HG02623 (cell line): ENCODE measurements at regions not wholly inside any gene's neighbourhood (a gene's known extent, or its start where the extent isn't known, plus 50 kb on each side); places are given as distances from the start of the nearest gene placed in this dataset.
A peak's percentile ranks its signal among the peaks of the same experiment; 100 is the strongest.
"Not testable (repeated sequence)": the region's sequence is repeated elsewhere in the genome, so short reads cannot be mapped to it uniquely, and the experiment has no call there.

Experiments used
- ATAC-seq: cut with Tn5 transposase; IDR thresholded peaks from one replicate; pipeline ENCODE4 v1.9.1; 2021; ENCODE audit warnings: moderate library complexity; ENCODE audit not compliant: unreplicated experiment

GRCh38 chr13:50468849-50469669 lies 374.4 kb downstream of the DLEU7 start:
- no peak for ATAC-seq

GRCh38 chr13:50473050-50473449 lies 370.4 kb downstream of the DLEU7 start:
- ATAC-seq, result not testable (repeated sequence)

- ATAC-seq, result no peak
These were observed 369.3 kb downstream of the DLEU7 start for GRCh38 chr13:50474088-50474662.

- no peak for ATAC-seq
These were observed 366.8 kb downstream of the DLEU7 start for GRCh38 chr13:50476577-50477285.

GRCh38 chr13:50481936-50482335 lies 361.6 kb downstream of the DLEU7 start:
- no peak for ATAC-seq

- ATAC-seq, result no peak
These were observed 360.1 kb downstream of the DLEU7 start for GRCh38 chr13:50483416-50483815.

- ATAC-seq, result no peak
These were observed 358.9 kb downstream of the DLEU7 start for GRCh38 chr13:50484472-50485113.

GRCh38 chr13:50485979-50486935 lies 357.2 kb downstream of the DLEU7 start:
- ATAC-seq, result no peak

- ATAC-seq, result no peak
These were observed 349.8 kb downstream of the DLEU7 start for GRCh38 chr13:50493683-50494082.

- no peak for ATAC-seq
These were observed 349.4 kb downstream of the DLEU7 start for GRCh38 chr13:50494138-50494537.

- not testable (repeated sequence) for ATAC-seq
These were observed 340.3 kb downstream of the DLEU7 start for GRCh38 chr13:50503212-50503611.

- ATAC-seq, result no peak
These were observed 334.3 kb downstream of the DLEU7 start for GRCh38 chr13:50509167-50509566.

- ATAC-seq, result no peak
These were observed 333.6 kb downstream of the DLEU7 start for GRCh38 chr13:50509771-50510441.

- ATAC-seq, result not testable (repeated sequence)
These were observed 332.5 kb downstream of the DLEU7 start for GRCh38 chr13:50510885-50511545.

- peak; percentile 38 for ATAC-seq
These were observed 331.6 kb downstream of the DLEU7 start for GRCh38 chr13:50511877-50512341.

GRCh38 chr13:50512474-50513299 lies 330.8 kb downstream of the DLEU7 start:
- ATAC-seq, result peak; percentile 89

GRCh38 chr13:50513300-50513877 lies 330.1 kb downstream of the DLEU7 start:
- no peak for ATAC-seq

GRCh38 chr13:50514249-50514648 lies 329.2 kb downstream of the DLEU7 start:
- ATAC-seq, result no peak
